Calu3 (cell line): ENCODE measurements at regions not wholly inside any gene's neighbourhood (a gene's known extent, or its start where the extent isn't known, plus 50 kb on each side); places are given as distances from the start of the nearest gene placed in this dataset.

ENCODE experiments used
- BruUV-seq: library from RNA; stranded (reverse); fragments of 400-500 nt; replicated peaks from 2 replicates; lab custom pipeline; 2021; lab: Mats Ljungman, UMichigan
- CTCF ChIA-PET: fragments of 300-600 bp; sonication (Branson Sonifier 250); formaldehyde crosslinking; loops from one replicate; lab custom pipeline; 2022; ENCODE audit warnings: antibody characterized with exemption; lab: Charles Lee
- DNase-seq: peaks from one replicate; pipeline ENCODE4 v3.0.0; 2022
- H3K27ac Mint-ChIP-seq: one replicate; pipeline ENCODE4 v1.8.0; 2022; ENCODE audit warnings: mixed read lengths; ENCODE audit not compliant: unreplicated experiment
- H3K27me3 Mint-ChIP-seq: one replicate; pipeline ENCODE4 v1.8.0; 2022; ENCODE audit warnings: mixed read lengths; ENCODE audit not compliant: unreplicated experiment
- H3K36me3 Mint-ChIP-seq: one replicate; pipeline ENCODE4 v1.8.0; 2022; ENCODE audit warnings: mild to moderate bottlenecking, moderate library complexity, mixed read lengths; ENCODE audit not compliant: insufficient read depth, unreplicated experiment
- H3K4me1 Mint-ChIP-seq: one replicate; pipeline ENCODE4 v1.8.0; 2022; ENCODE audit warnings: mild to moderate bottlenecking, low read depth, mixed read lengths; ENCODE audit not compliant: unreplicated experiment
- H3K4me3 Mint-ChIP-seq: one replicate; pipeline ENCODE4 v1.8.0; 2022; ENCODE audit warnings: mild to moderate bottlenecking, low read depth, moderate library complexity, mixed read lengths; ENCODE audit not compliant: unreplicated experiment
- H3K9me3 Mint-ChIP-seq: one replicate; pipeline ENCODE4 v1.8.0; 2022; ENCODE audit warnings: low read depth, mixed read lengths; ENCODE audit not compliant: unreplicated experiment
- intact Hi-C: fragments of 100-400 bp; cut with micrococcal nuclease; formaldehyde crosslinking; loops from one replicate; pipeline ENCODE4 v1.10.0; 2022; ENCODE audit not compliant: unreplicated experiment
- TF ChIP-seq, protein P1 (sequence below): fragments of 200-600 bp; IDR thresholded peaks from one replicate; pipeline ENCODE4 v1.8.0; 2022; ENCODE audit warnings: antibody characterized with exemption; ENCODE audit not compliant: unreplicated experiment

DNA sequence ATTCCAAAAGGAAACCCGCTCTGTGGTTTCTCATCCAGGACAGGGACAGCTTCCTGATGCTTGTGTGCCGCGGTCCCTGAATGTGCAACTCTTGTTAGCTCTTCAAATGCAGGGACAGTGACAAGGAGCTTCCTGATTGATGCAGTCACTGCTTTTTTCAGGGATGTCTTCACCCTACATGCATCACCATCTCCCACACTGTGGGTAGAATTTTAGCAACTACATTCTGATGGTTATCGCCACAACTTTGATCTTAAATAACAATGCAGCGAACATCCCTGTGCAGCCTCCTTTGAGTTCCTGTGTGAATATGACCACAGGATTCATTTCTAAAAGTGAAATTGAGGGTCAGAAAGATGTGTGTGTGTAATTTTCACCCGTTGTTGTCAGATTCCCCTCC is 115.0 kb downstream of the GGTLC2 start:
- Mint-ChIP-seq H3K4me1 (peaks cover 3% of the 10 kb centered on the region), H3K36me3 (no peaks in the 10 kb centered on the region), H3K4me3 (no peak overlapping the region), H3K9me3 (no peaks in the 10 kb centered on the region), H3K27ac (no peak overlapping the region), H3K27me3 (no peaks in the 10 kb centered on the region)
- BruUV-seq, result no TSS peak
- TF ChIP-seq, protein P1, sequence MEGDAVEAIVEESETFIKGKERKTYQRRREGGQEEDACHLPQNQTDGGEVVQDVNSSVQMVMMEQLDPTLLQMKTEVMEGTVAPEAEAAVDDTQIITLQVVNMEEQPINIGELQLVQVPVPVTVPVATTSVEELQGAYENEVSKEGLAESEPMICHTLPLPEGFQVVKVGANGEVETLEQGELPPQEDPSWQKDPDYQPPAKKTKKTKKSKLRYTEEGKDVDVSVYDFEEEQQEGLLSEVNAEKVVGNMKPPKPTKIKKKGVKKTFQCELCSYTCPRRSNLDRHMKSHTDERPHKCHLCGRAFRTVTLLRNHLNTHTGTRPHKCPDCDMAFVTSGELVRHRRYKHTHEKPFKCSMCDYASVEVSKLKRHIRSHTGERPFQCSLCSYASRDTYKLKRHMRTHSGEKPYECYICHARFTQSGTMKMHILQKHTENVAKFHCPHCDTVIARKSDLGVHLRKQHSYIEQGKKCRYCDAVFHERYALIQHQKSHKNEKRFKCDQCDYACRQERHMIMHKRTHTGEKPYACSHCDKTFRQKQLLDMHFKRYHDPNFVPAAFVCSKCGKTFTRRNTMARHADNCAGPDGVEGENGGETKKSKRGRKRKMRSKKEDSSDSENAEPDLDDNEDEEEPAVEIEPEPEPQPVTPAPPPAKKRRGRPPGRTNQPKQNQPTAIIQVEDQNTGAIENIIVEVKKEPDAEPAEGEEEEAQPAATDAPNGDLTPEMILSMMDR, result no peak
- no peak for DNase-seq
- CTCF ChIA-PET, result no interaction called here
- intact Hi-C loops, result no loop called here

- no peak overlapping the region for H3K4me3 Mint-ChIP-seq
- no peaks in the 10 kb centered on the region for H3K9me3 Mint-ChIP-seq
- CTCF ChIA-PET, result no interaction called here
- H3K27me3 Mint-ChIP-seq, result no peaks in the 10 kb centered on the region
- intact Hi-C loops, result no loop called here
- no TSS peak for BruUV-seq
- no peak overlapping the region for H3K27ac Mint-ChIP-seq
- TF ChIP-seq, protein P1, result no peak
- no peaks in the 10 kb centered on the region for H3K4me1 Mint-ChIP-seq
- DNase-seq, result no peak
- no peaks in the 10 kb centered on the region for H3K36me3 Mint-ChIP-seq
Observed at GRCh38 chr22:22759889-22760546, 115.6 kb downstream of the GGTLC2 start.

DNA sequence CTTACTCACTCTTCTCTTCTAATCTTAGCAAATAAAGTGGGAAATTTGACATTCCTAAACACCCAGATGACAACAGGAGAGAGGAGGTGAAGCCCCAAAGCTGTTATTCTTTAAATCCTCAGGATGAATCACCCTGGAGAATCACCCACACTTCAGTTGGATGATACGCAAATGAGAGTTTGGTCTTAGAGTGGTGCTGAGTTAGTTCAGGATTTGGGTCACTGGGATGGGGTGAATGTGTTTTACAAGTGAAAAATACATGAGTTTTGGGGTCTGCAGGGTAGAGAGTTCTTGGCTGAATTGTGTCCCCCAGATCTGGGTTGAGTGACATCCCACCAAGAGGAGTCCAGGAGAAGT is 117.2 kb downstream of the GGTLC2 start:
- Mint-ChIP-seq H3K4me3 (no peak overlapping the region), H3K27me3 (peaks cover 11% of the 10 kb centered on the region), H3K4me1 (no peaks in the 10 kb centered on the region), H3K9me3 (no peaks in the 10 kb centered on the region), H3K27ac (no peak overlapping the region), H3K36me3 (no peaks in the 10 kb centered on the region)
- BruUV-seq, result no TSS peak
- no peak for DNase-seq
- intact Hi-C loops, result no loop called here
- TF ChIP-seq, protein P1, result no peak
- CTCF ChIA-PET, result interaction anchor here (1.4 to 1.5 kb wide), 2 partner anchors 8 to 9 kb away, joined by 5 to 6 read pairs; no protein-coding TSS in a partner anchor

GRCh38 chr22:22761963-22762772 is 117.8 kb downstream of the GGTLC2 start:
- DNase-seq, result no peak
- BruUV-seq, result no TSS peak
- Mint-ChIP-seq H3K9me3 (no peaks in the 10 kb centered on the region), H3K36me3 (no peaks in the 10 kb centered on the region), H3K4me3 (no peak overlapping the region), H3K27ac (no peak overlapping the region), H3K27me3 (peaks cover 17% of the 10 kb centered on the region), H3K4me1 (no peaks in the 10 kb centered on the region)
- CTCF ChIA-PET, result interaction anchor here (1.4 to 1.5 kb wide), 2 partner anchors 8 to 9 kb away, joined by 5 to 6 read pairs; no protein-coding TSS in a partner anchor
- TF ChIP-seq, protein P1, result no peak
- intact Hi-C loops, result no loop called here
